ENCODE measurements at regions not wholly inside any gene's neighbourhood (a gene's known extent, or its start where the extent isn't known, plus 50 kb on each side); places are given as distances from the start of the nearest gene placed in this dataset.

DNA sequence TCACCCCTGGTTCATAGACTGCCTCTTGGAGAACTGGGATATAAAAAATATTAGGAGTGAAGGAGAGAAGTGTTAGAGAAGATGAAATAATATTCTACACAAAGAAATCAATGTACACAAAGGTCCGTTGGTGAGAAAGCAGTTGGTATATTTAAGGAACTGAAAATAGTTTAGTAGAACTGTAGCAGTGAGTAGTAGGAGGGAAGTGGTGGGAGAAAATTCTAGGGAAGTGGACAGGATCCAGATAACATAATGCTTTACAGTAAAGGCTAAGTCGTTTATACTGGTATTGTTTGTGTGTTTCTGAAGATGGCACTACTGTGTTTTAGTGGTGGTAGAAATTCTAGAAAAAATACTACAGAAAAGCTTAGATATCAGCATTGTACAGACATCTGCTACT is 120.8 kb upstream of the CHORDC1 start:
- no peak overlapping the region for H3K27ac Mint-ChIP-seq
- H3K9me3 Mint-ChIP-seq = no peaks in the 10 kb centered on the region
- no peak overlapping the region for H3K4me3 Mint-ChIP-seq
- no peaks in the 10 kb centered on the region for H3K4me1 Mint-ChIP-seq (ENCODE audit: low read depth)
- DNase-seq (ENCODE audit: low spot score) = no peak
- H3K27me3 Mint-ChIP-seq (ENCODE audit: low read depth) = no peaks in the 10 kb centered on the region
- H3K36me3 Mint-ChIP-seq (ENCODE audit: low read depth) = no peaks in the 10 kb centered on the region

DNA sequence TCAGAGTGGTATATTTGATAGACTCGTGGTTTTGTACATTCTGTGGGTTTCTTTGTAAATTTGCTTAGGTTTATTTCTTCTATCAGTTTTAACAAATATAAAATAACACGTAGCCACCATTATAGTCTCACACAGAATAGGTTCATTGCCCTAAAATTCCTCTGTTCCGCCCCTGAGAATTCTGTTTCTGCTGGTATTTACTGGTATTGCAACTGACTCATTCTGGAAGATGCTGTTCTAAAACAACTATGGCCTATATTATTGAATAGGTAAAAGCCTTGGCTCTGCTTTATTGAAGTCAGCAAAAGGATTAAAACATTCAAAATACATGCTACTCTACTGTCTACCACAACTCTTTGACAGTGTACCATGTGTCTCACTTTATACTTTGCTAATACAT is 119.1 kb upstream of the CHORDC1 start:
- H3K36me3 Mint-ChIP-seq (ENCODE audit: low read depth) = no peaks in the 10 kb centered on the region
- no peak overlapping the region for H3K27ac Mint-ChIP-seq
- DNase-seq (ENCODE audit: low spot score) = no peak
- no peaks in the 10 kb centered on the region for H3K4me1 Mint-ChIP-seq (ENCODE audit: low read depth)
- H3K27me3 Mint-ChIP-seq (ENCODE audit: low read depth) = no peaks in the 10 kb centered on the region
- H3K4me3 Mint-ChIP-seq = no peak overlapping the region
- no peaks in the 10 kb centered on the region for H3K9me3 Mint-ChIP-seq

DNA sequence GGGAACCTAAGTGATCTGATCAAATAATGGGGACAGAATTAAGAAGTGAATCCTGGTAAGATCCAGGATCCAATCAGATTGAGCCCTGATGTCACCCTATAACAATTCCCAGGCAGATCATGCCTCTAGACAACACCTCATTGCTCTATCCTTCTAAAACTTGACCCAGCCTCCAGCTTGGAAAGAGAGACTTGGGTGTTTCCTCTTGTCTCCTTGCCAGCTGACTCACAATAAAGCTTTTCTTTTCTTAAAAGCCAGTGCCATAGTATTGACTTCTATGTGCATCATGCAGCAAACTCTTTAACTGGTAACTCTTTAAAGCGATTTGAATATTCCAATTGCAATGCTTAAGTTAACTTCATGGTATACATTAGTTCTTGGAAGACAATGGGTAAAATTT is 109.6 kb upstream of the CHORDC1 start:
- Mint-ChIP-seq H3K27ac (no peak overlapping the region), H3K4me3 (no peak overlapping the region), H3K9me3 (no peaks in the 10 kb centered on the region), H3K36me3 (ENCODE audit: low read depth) (no peaks in the 10 kb centered on the region), H3K27me3 (ENCODE audit: low read depth) (no peaks in the 10 kb centered on the region), H3K4me1 (ENCODE audit: low read depth) (no peaks in the 10 kb centered on the region)
- no peak for DNase-seq (ENCODE audit: low spot score)

DNA sequence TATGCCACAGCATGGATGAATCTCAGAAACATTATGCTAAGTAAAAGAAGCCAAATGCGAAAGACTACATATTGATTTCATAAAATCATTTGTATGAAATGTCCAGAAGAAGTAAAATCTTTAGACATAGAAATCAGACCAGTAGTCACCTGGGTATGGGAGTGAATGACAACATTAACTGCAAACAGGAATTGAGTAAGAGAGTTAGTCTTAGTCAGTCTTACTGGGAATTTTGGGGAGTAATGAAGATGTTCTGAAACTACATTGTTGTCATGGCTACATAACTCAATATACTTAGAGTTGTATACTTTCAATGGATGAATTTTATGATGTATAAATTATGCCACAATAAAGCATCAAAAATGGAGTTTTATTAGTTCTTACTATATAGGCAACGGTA is 107.8 kb upstream of the CHORDC1 start:
- H3K4me3 Mint-ChIP-seq = no peak overlapping the region
- no peaks in the 10 kb centered on the region for H3K9me3 Mint-ChIP-seq
- no peaks in the 10 kb centered on the region for H3K27me3 Mint-ChIP-seq (ENCODE audit: low read depth)
- no peaks in the 10 kb centered on the region for H3K4me1 Mint-ChIP-seq (ENCODE audit: low read depth)
- no peak for DNase-seq (ENCODE audit: low spot score)
- H3K36me3 Mint-ChIP-seq (ENCODE audit: low read depth) = no peaks in the 10 kb centered on the region
- H3K27ac Mint-ChIP-seq = no peak overlapping the region

DNA sequence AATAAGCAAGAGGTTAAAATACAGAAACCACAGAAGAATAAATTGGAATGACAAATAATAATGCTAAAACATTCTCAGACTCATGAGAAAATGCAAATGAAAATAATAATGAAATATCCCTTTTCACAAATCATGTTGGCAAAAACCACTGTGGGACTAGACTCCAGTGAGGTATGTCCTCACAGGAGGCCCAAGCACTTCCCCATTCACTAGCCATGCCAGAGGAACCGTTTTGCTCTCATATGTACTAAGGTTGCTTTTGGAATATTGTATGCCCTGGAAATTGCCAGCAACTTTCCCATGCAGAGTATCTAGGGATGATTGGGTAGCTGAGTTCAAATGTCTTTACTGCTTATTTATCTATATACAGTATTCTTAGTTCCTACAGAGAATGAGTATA is 106.2 kb upstream of the CHORDC1 start:
- Mint-ChIP-seq H3K9me3 (no peaks in the 10 kb centered on the region), H3K36me3 (ENCODE audit: low read depth) (no peaks in the 10 kb centered on the region), H3K4me3 (no peak overlapping the region), H3K4me1 (ENCODE audit: low read depth) (no peaks in the 10 kb centered on the region), H3K27me3 (ENCODE audit: low read depth) (no peaks in the 10 kb centered on the region), H3K27ac (no peak overlapping the region)
- DNase-seq (ENCODE audit: low spot score) = no peak

DNA sequence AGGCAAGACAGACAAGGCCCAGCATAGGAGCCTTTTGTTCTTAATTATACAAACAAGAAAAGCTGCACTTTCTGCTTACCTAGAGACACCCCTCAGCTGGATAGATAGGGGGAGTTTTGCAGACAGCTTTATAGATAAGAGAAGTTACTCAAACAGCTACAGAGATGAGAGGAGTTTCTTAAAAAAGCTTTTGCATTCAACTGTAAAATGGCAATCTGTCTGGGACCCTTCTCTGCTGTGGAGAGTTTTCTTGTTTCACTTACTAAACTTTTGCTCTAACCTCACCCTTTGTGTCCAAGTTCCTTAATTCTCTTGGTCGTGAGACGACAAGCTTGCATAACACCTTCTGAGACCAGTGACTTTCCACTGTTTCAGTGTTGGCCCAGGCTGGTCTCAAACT is 103.8 kb upstream of the CHORDC1 start:
- no peaks in the 10 kb centered on the region for H3K27me3 Mint-ChIP-seq (ENCODE audit: low read depth)
- H3K4me3 Mint-ChIP-seq = no peak overlapping the region
- no peak for DNase-seq (ENCODE audit: low spot score)
- H3K36me3 Mint-ChIP-seq (ENCODE audit: low read depth) = no peaks in the 10 kb centered on the region
- H3K27ac Mint-ChIP-seq = no peak overlapping the region
- no peaks in the 10 kb centered on the region for H3K9me3 Mint-ChIP-seq
- H3K4me1 Mint-ChIP-seq (ENCODE audit: low read depth) = no peaks in the 10 kb centered on the region

DNA sequence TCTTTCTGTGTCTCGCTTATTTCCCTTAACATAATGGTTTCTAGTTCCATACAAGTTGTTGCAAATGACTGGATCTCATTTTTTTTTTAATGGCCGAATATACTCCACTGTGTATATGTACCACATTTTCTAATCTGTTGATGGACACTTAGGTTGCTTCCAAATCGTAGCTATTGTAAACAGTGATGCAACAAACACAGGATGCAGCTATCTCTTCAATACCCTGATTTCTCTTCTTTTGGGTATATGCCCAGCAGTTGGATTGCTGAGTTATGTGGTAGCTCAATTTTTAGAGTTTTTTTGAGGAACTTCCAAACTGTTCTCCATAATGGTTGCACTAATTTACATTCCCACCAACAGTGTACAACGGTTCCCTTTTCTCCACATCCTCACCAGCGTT is 100.4 kb upstream of the CHORDC1 start:
- no peak for DNase-seq (ENCODE audit: low spot score)
- Mint-ChIP-seq H3K9me3 (no peaks in the 10 kb centered on the region), H3K4me1 (ENCODE audit: low read depth) (no peaks in the 10 kb centered on the region), H3K36me3 (ENCODE audit: low read depth) (no peaks in the 10 kb centered on the region), H3K27ac (no peak overlapping the region), H3K4me3 (no peak overlapping the region), H3K27me3 (ENCODE audit: low read depth) (no peaks in the 10 kb centered on the region)

DNA sequence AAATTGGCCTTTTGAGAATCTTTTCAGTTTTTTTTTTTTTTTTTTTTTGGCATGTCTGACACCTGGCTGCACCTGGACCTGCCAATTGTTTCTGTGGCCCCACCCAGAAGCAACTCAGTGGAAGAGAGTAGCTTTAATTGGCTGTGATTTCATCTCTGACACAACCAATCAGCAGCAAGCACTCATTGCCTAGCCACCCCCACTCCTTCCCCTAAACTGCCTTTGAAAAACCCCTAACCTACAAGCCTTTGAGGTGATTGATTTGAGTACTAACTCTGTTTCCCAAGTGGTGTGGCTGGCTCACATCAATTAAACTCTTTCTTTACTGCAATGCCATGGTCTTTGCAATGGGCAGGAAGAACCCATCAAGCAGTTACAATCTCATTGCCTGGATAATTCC is 98.2 kb upstream of the CHORDC1 start:
- H3K27me3 Mint-ChIP-seq (ENCODE audit: low read depth) = no peaks in the 10 kb centered on the region

DNA sequence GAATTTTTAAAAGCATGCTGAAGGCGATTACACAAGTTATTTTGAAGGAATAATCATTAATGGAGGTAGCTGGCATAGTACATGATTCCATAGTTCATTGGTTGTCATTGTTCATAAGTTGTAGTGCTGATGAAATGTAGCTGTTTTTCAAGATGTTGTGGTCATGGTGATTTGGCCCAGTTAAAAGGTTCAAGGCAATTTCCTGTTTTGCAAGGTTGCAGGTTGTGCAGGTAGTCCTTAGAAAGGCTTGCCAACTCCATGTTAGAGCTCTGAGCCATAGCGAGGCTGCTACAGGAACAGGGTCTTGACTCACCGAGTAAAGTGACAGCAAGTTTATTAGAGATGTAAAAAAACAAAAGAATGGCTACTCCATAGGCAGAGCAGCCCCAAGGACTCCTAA is 95.8 kb upstream of the CHORDC1 start:
- Mint-ChIP-seq H3K4me3 (no peak overlapping the region), H3K4me1 (ENCODE audit: low read depth) (no peaks in the 10 kb centered on the region), H3K36me3 (ENCODE audit: low read depth) (no peaks in the 10 kb centered on the region), H3K27ac (no peak overlapping the region), H3K27me3 (ENCODE audit: low read depth) (no peaks in the 10 kb centered on the region), H3K9me3 (no peaks in the 10 kb centered on the region)
- DNase-seq (ENCODE audit: low spot score) = no peak

More for the DNA sequence above, 98.2 kb upstream of the CHORDC1 start:
- Mint-ChIP-seq H3K9me3 (no peaks in the 10 kb centered on the region), H3K27ac (no peak overlapping the region), H3K4me1 (ENCODE audit: low read depth) (no peaks in the 10 kb centered on the region), H3K36me3 (ENCODE audit: low read depth) (no peaks in the 10 kb centered on the region), H3K4me3 (no peak overlapping the region)
- no peak for DNase-seq (ENCODE audit: low spot score)

DNA sequence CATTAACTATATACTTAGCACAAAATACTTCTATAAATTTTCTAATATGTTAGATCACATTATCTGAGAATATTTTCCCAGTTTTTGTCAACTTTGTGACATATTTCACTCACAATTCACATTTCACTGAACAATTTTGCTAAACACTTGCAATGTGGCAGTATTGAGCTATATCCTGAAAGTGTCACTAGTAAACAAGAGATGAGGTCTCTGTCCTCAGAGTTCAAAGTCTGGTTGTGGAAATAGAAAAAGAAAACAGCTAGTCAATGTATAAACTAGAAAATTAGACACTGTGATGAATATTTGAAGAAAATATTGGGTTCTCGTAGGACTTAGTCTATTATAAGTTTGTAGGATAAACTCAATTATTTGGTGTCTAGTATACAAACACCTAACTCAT is 87.4 kb upstream of the CHORDC1 start:
- Mint-ChIP-seq H3K4me1 (ENCODE audit: low read depth) (no peaks in the 10 kb centered on the region), H3K27ac (no peak overlapping the region), H3K4me3 (no peak overlapping the region), H3K27me3 (ENCODE audit: low read depth) (no peaks in the 10 kb centered on the region), H3K36me3 (ENCODE audit: low read depth) (no peaks in the 10 kb centered on the region), H3K9me3 (no peaks in the 10 kb centered on the region)
- no peak for DNase-seq (ENCODE audit: low spot score)

DNA sequence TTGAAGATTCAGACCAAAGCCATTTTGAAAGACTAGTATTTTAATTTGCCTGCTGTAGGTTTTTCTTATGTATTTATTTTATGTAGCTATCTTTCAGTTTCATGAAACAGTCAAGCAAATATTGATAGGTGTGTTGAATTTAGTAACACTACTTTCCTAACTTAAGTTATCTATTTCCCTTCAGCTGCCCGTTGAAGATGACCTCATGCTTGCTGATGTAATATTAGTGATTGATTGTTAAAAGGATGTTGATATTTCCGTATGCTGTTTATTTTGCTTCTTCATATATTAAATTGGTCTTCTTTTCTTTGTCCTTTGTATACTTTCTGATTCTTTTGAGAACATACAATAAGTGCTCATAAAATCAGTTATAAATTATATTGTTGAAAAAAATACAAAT is 86.8 kb upstream of the CHORDC1 start:
- no peak for DNase-seq (ENCODE audit: low spot score)
- H3K27ac Mint-ChIP-seq = no peak overlapping the region
- H3K36me3 Mint-ChIP-seq (ENCODE audit: low read depth) = no peaks in the 10 kb centered on the region
- no peaks in the 10 kb centered on the region for H3K4me1 Mint-ChIP-seq (ENCODE audit: low read depth)
- H3K4me3 Mint-ChIP-seq = no peak overlapping the region
- no peaks in the 10 kb centered on the region for H3K9me3 Mint-ChIP-seq
- no peaks in the 10 kb centered on the region for H3K27me3 Mint-ChIP-seq (ENCODE audit: low read depth)

DNA sequence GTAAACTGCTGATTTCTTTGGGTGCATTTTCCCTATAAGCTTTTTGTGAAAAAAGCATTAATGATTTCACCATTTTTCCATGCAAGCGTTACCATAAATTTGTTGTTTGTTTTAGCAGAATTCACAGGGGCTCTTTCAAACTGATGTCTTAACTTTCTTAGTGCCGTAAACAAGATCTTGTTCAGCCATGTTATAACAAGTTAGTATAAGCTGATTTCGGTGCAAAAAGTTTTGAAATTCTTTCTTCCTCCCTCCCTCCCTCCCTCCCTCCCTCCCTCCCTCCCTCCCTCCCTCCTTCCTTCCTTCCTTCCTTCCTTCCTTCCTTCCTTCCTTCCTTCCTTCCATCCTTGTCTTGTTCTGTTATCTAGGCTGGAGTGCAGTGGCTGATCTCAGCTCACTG is 71.7 kb upstream of the CHORDC1 start:
- H3K9me3 Mint-ChIP-seq = no peaks in the 10 kb centered on the region
- no peaks in the 10 kb centered on the region for H3K27me3 Mint-ChIP-seq (ENCODE audit: low read depth)
- DNase-seq (ENCODE audit: low spot score) = no peak
- H3K4me1 Mint-ChIP-seq (ENCODE audit: low read depth) = no peaks in the 10 kb centered on the region
- H3K36me3 Mint-ChIP-seq (ENCODE audit: low read depth) = no peaks in the 10 kb centered on the region
- no peak overlapping the region for H3K27ac Mint-ChIP-seq
- H3K4me3 Mint-ChIP-seq = no peak overlapping the region

DNA sequence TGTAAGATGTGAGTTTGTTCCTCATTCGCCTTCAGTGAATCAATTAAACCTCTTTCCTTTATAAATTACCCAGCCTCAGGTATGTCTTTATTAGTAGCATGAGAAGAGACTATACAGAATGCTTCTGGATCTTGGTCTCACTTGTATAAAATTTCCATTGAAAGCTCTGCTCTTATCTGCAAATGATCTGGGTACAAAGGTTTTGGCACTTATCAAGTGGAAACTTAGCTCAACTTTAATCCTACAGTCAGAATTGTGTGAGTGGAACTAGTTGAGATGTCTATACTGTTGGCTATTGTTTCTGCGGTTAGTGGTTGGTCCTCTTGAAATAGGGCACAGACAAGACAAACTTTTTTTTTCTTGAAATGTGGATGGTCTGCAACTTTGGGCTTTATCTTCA is 71.2 kb upstream of the CHORDC1 start:
- H3K9me3 Mint-ChIP-seq = no peaks in the 10 kb centered on the region
- H3K4me3 Mint-ChIP-seq = no peak overlapping the region
- DNase-seq (ENCODE audit: low spot score) = no peak
- no peaks in the 10 kb centered on the region for H3K36me3 Mint-ChIP-seq (ENCODE audit: low read depth)
- no peaks in the 10 kb centered on the region for H3K27me3 Mint-ChIP-seq (ENCODE audit: low read depth)
- no peak overlapping the region for H3K27ac Mint-ChIP-seq
- no peaks in the 10 kb centered on the region for H3K4me1 Mint-ChIP-seq (ENCODE audit: low read depth)

DNA sequence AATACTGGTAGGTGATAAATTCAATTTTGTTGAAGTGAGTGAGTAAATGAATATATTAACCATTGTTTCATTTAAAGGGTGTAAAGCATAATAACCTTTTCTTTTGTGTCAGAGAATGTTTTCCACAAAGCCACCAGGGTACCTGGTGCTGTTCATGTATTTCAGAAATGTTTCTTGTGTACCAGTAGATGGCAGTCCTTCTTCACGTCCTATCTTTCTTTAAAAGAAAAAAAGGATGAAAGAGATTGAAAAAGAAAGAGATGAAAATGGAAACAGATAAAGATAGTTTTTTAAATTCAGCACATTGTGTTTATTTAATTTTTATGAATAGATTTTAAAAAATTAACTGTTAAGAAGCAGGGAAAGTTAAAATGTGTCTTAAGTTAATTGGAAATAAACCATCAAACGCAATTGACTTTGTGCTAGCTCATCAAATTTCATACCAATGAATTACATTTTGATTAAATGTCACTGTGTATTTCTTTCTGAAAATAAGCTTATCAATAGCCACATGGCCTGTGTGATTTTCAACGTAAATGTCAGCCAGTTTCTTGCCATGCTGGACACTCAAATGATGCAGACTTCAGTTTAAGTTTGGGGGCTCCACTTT is 65.5 kb upstream of the CHORDC1 start:
- no peaks in the 10 kb centered on the region for H3K9me3 Mint-ChIP-seq
- H3K27ac Mint-ChIP-seq = no peak overlapping the region
- DNase-seq (ENCODE audit: low spot score) = no peak
- no peaks in the 10 kb centered on the region for H3K27me3 Mint-ChIP-seq (ENCODE audit: low read depth)
- H3K4me1 Mint-ChIP-seq (ENCODE audit: low read depth) = no peaks in the 10 kb centered on the region
- H3K4me3 Mint-ChIP-seq = no peak overlapping the region
- H3K36me3 Mint-ChIP-seq (ENCODE audit: low read depth) = no peaks in the 10 kb centered on the region

DNA sequence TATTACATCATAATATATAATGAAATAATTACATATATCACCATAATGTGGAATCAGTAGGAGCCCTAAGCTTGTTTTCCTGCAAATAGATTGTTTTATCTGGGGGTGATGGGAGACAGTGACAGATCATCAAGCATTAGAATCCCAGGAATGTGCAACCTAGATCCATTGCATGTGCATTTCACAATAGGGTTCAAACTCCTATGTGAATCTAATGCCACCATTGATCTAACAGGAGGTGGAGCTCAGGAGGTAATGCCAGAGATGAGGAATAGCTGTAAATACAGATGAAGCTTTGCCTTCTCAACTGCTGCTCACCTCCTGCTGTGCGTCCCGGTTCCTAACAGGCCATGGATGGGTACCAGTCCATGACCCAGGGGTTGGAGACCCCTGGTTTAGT is 63.8 kb upstream of the CHORDC1 start:
- DNase-seq (ENCODE audit: low spot score) = no peak
- Mint-ChIP-seq H3K4me3 (no peak overlapping the region), H3K27ac (no peak overlapping the region), H3K36me3 (ENCODE audit: low read depth) (no peaks in the 10 kb centered on the region), H3K9me3 (no peaks in the 10 kb centered on the region), H3K4me1 (ENCODE audit: low read depth) (no peaks in the 10 kb centered on the region), H3K27me3 (ENCODE audit: low read depth) (no peaks in the 10 kb centered on the region)
